GM23248 (cell line): ENCODE measurements at regions not wholly inside any gene's neighbourhood (a gene's known extent, or its start where the extent isn't known, plus 50 kb on each side); places are given as distances from the start of the nearest gene placed in this dataset.
A peak's percentile ranks its signal among the peaks of the same experiment; 100 is the strongest.
"Not testable (repeated sequence)": the region's sequence is repeated elsewhere in the genome, so short reads cannot be mapped to it uniquely, and the experiment has no call there.

Experiments
- DNase-seq: peaks from one replicate; pipeline ENCODE4 v3.0.0-alpha.2; 2015
- H2AFZ ChIP-seq: fragments of 200-600 bp; sonication (generic); 2 replicates; pipeline ENCODE4 v1.6.1; 2016; ENCODE audit warnings: antibody characterized with exemption
- H3F3A ChIP-seq: fragments of 200-600 bp; sonication (generic); 2 replicates; pipeline ENCODE4 v1.6.1; 2016; ENCODE audit warnings: mild to moderate bottlenecking, antibody characterized with exemption, mixed run types; ENCODE audit not compliant: insufficient read depth
- H3K27ac ChIP-seq: fragments of 200-600 bp; sonication (generic); 2 replicates; pipeline ENCODE4 v1.5.1; 2016; ENCODE audit warnings: mild to moderate bottlenecking
- H3K27me3 ChIP-seq: fragments of 200-600 bp; sonication (generic); replicated peaks from 2 replicates; pipeline ENCODE4 v1.6.1; 2016; ENCODE audit warnings: mild to moderate bottlenecking; ENCODE audit not compliant: insufficient read depth
- H3K36me3 ChIP-seq: fragments of 200-600 bp; sonication (generic); 2 replicates; pipeline ENCODE4 v1.6.1; 2016; ENCODE audit warnings: low read depth, mild to moderate bottlenecking
- H3K4me1 ChIP-seq: fragments of 200-600 bp; sonication (generic); 2 replicates; pipeline ENCODE4 v1.6.1; 2016; ENCODE audit warnings: mild to moderate bottlenecking; ENCODE audit not compliant: insufficient read depth
- H3K4me2 ChIP-seq: fragments of 200-600 bp; sonication (generic); one replicate; pipeline ENCODE4 v1.6.1; 2016; ENCODE audit warnings: mild to moderate bottlenecking; ENCODE audit not compliant: unreplicated experiment
- H3K4me3 ChIP-seq: fragments of 200-600 bp; sonication (generic); 2 replicates; pipeline ENCODE4 v1.5.1; 2016; ENCODE audit warnings: mild to moderate bottlenecking
- H3K79me2 ChIP-seq: fragments of 200-600 bp; sonication (generic); 2 replicates; pipeline ENCODE4 v1.6.1; 2016; ENCODE audit warnings: mild to moderate bottlenecking; ENCODE audit not compliant: insufficient read depth
- H3K9ac ChIP-seq: fragments of 200-600 bp; sonication (generic); 2 replicates; pipeline ENCODE4 v1.6.1; 2016; ENCODE audit warnings: mild to moderate bottlenecking
- H3K9me2 ChIP-seq: fragments of 200-600 bp; sonication (generic); 2 replicates; pipeline ENCODE4 v1.6.1; 2016; ENCODE audit warnings: mixed run types, mild to moderate bottlenecking, moderate library complexity; ENCODE audit not compliant: insufficient read depth
- H3K9me3 ChIP-seq: fragments of 200-600 bp; sonication (generic); one replicate; pipeline ENCODE4 v1.6.1; 2017; ENCODE audit warnings: low read depth
- H4K20me1 ChIP-seq: fragments of 200-600 bp; sonication (generic); 2 replicates; pipeline ENCODE4 v1.6.0; 2016; ENCODE audit not compliant: insufficient read depth
- EZH2 ChIP-seq: fragments of 200-600 bp; sonication (generic); IDR thresholded peaks from 2 replicates; pipeline ENCODE4 v1.6.1; 2018; ENCODE audit warnings: antibody characterized with exemption, mild to moderate bottlenecking; ENCODE audit not compliant: insufficient read depth, poor library complexity, severe bottlenecking
- EZH2phosphoT487 ChIP-seq: fragments of 200-600 bp; sonication (generic); IDR thresholded peaks from 2 replicates; pipeline ENCODE4 v1.6.1; 2018; ENCODE audit warnings: antibody characterized with exemption, moderate library complexity, mild to moderate bottlenecking, low read depth; ENCODE audit not compliant: insufficient read depth
- WGBS, 2 experiments: methylation state at CpG; one replicate each; pipeline ENCODE4 v1.1.6; 2015 to 2017; ENCODE audit warnings: low lambda C conversion rate in 2 of 2, low coverage in 1 of 2; ENCODE audit errors: missing lambda C conversion rate in 2 of 2; 5-methylcytosine and 5-hydroxymethylcytosine counted together
- in situ Hi-C: fragments of 300-500 bp; cut with MboI; formaldehyde crosslinking; loops from 2 replicates; pipeline ENCODE4 v1.15.0; 2020

GRCh38 chr12:105882404-105882803 lies 256.4 kb downstream of the NUAK1 start:
- no peak overlapping the region for H3K4me2 ChIP-seq
- no peaks in the 10 kb centered on the region for H4K20me1 ChIP-seq
- in situ Hi-C loops = no loop called here
- 12 to 30% methylated on average over 1 of the region's 1 CpG for WGBS, 2 experiments
- TF ChIP-seq EZH2phosphoT487 = no peak
- no peak for TF ChIP-seq EZH2
- H3K4me3 ChIP-seq = no peak overlapping the region
- H3K4me1 ChIP-seq = peaks cover 12% of the 10 kb centered on the region; the same call in 1 of the 2 replicates
- no peak overlapping the region for H3K9ac ChIP-seq
- no peaks in the 10 kb centered on the region for H3K27me3 ChIP-seq
- H3K27ac ChIP-seq = peak overlapping the region; percentile 30; the same call in 1 of the 2 replicates
- H3F3A ChIP-seq = peaks cover 8% of the 10 kb centered on the region
- H3K79me2 ChIP-seq = no peaks in the 10 kb centered on the region
- no peaks in the 10 kb centered on the region for H3K36me3 ChIP-seq
- no peaks in the 10 kb centered on the region for H3K9me2 ChIP-seq
- no peak overlapping the region for H2AFZ ChIP-seq
- peak; percentile 81 for DNase-seq
- H3K9me3 ChIP-seq = no peaks in the 10 kb centered on the region

- Histone ChIP-seq H3K9me2 (no peaks in the 10 kb centered on the region), H3K27me3 (no peaks in the 10 kb centered on the region), H3K4me3 (no peak overlapping the region), H3K4me1 (peaks cover 22% of the 10 kb centered on the region), H3K9me3 (no peaks in the 10 kb centered on the region), H3K27ac (no peak overlapping the region), H3F3A (peaks cover 17% of the 10 kb centered on the region), H3K36me3 (no peaks in the 10 kb centered on the region), H3K4me2 (no peak overlapping the region), H4K20me1 (no peaks in the 10 kb centered on the region), H3K79me2 (no peaks in the 10 kb centered on the region), H2AFZ (no peak overlapping the region), H3K9ac (no peak overlapping the region)
- WGBS, 2 experiments = 77 to 90% methylated on average over 3 of the region's 3 CpGs
- in situ Hi-C loops = no loop called here
- no peak for DNase-seq
- TF ChIP-seq EZH2phosphoT487 (no peak), EZH2 (no peak)
Measured at GRCh38 chr12:105887131-105887530, 251.6 kb downstream of the NUAK1 start.

GRCh38 chr12:105888696-105889095 lies 250.1 kb downstream of the NUAK1 start:
- H3F3A ChIP-seq = peaks cover 13% of the 10 kb centered on the region; the same call in 1 of the 2 replicates
- H3K4me3 ChIP-seq = no peak overlapping the region
- no peaks in the 10 kb centered on the region for H3K27me3 ChIP-seq
- 0 out of 2 replicates have a peak overlapping the region, but pooled peaks have one; percentile 14 for H3K27ac ChIP-seq
- H3K36me3 ChIP-seq = no peaks in the 10 kb centered on the region
- WGBS, 2 experiments = 32 to 38% methylated on average over 4 of the region's 4 CpGs
- no peaks in the 10 kb centered on the region for H3K79me2 ChIP-seq
- in situ Hi-C loops = no loop called here
- H3K4me2 ChIP-seq = no peak overlapping the region
- peak; percentile 62 for DNase-seq
- H3K9ac ChIP-seq = no peak overlapping the region
- peak overlapping the region; percentile 40; the same call in 1 of the 2 replicates for H2AFZ ChIP-seq
- TF ChIP-seq EZH2phosphoT487 (no peak), EZH2 (no peak)
- H3K9me2 ChIP-seq = no peaks in the 10 kb centered on the region
- no peaks in the 10 kb centered on the region for H3K9me3 ChIP-seq
- H3K4me1 ChIP-seq = peaks cover 13% of the 10 kb centered on the region
- no peaks in the 10 kb centered on the region for H4K20me1 ChIP-seq

- H4K20me1 ChIP-seq = no peaks in the 10 kb centered on the region
- no peak overlapping the region for H3K9ac ChIP-seq
- in situ Hi-C loops = no loop called here
- no peak for TF ChIP-seq EZH2phosphoT487
- TF ChIP-seq EZH2 = no peak
- no peak overlapping the region for H3K4me3 ChIP-seq
- WGBS, 2 experiments = 67 to 72% methylated on average over 4 of the region's 4 CpGs
- H3F3A ChIP-seq = peaks cover 13% of the 10 kb centered on the region; the same call in 1 of the 2 replicates
- no peak overlapping the region for H2AFZ ChIP-seq
- no peak overlapping the region for H3K27ac ChIP-seq
- no peaks in the 10 kb centered on the region for H3K79me2 ChIP-seq
- no peaks in the 10 kb centered on the region for H3K9me3 ChIP-seq
- H3K9me2 ChIP-seq = no peaks in the 10 kb centered on the region
- peaks cover 13% of the 10 kb centered on the region for H3K4me1 ChIP-seq
- no peaks in the 10 kb centered on the region for H3K36me3 ChIP-seq
- H3K4me2 ChIP-seq = no peak overlapping the region
- DNase-seq = no peak
- no peaks in the 10 kb centered on the region for H3K27me3 ChIP-seq
Measured at GRCh38 chr12:105892362-105892910, 246.3 kb downstream of the NUAK1 start.

GRCh38 chr12:105895197-105895832 lies 243.4 kb downstream of the NUAK1 start:
- H3K4me2 ChIP-seq, H4K20me1 ChIP-seq, H3K9me3 ChIP-seq, H3K36me3 ChIP-seq, DNase-seq, H3K4me3 ChIP-seq, H3K27me3 ChIP-seq, H3K9ac ChIP-seq, H3K27ac ChIP-seq, H2AFZ ChIP-seq, H3K9me2 ChIP-seq, in situ Hi-C loops, H3K79me2 ChIP-seq, H3F3A ChIP-seq, H3K4me1 ChIP-seq: not testable (repeated sequence)
- WGBS, 2 experiments = 49 to 59% methylated on average over 10 of the region's 10 CpGs
